ENCODE measurements at regions not wholly inside any gene's neighbourhood (a gene's known extent, or its start where the extent isn't known, plus 50 kb on each side); places are given as distances from the start of the nearest gene placed in this dataset.

DNA sequence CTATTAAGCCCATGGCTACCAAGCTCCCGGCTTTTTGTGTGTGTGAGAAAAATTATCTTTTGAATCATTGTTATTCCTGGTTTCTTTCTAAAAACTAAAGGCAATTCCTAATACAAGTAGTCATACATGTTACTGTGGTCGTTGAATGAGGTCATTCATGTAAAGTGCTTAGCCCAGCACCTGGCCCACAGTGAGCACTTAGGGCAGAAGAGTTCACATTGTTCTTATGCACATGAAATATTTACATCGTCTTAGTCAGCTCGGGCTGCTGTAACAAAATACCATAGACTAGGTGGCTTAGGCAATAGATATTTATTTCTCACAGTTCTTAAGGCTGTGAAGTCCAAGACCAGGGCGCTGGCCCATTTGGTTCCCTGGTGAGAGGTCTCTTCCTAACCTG lies 216.1 kb downstream of the SHQ1 start:
- Histone ChIP-seq H2AFZ (ENCODE audit: low read depth, low read length) (no peak overlapping the region), H3K4me1 (ENCODE audit: control insufficient read depth, extremely low read depth, insufficient read depth, low read length) (no peaks in the 10 kb centered on the region), H3K79me2 (ENCODE audit: control insufficient read depth, insufficient read depth, low read length) (no peaks in the 10 kb centered on the region), H3K4me2 (ENCODE audit: insufficient read depth, low read length) (no peak overlapping the region), H3K9me3 (replicated peaks; ENCODE audit: control insufficient read depth, insufficient read depth, low read length) (no peaks in the 10 kb centered on the region), H3K9ac (replicated peaks; ENCODE audit: extremely low read depth, insufficient read depth, low read length) (no peak overlapping the region), H4K20me1 (replicated peaks; ENCODE audit: control insufficient read depth, extremely low read depth, insufficient read depth, low read length) (no peaks in the 10 kb centered on the region), H3K9me1 (replicated peaks; ENCODE audit: control insufficient read depth, extremely low read depth, insufficient read depth, low read length) (no peaks in the 10 kb centered on the region), H3K27me3 (ENCODE audit: control insufficient read depth in 2 of 2, insufficient read depth in 2 of 2, low read length in 2 of 2) (no peaks in the 10 kb centered on the region), H3K36me3 (ENCODE audit: control insufficient read depth in 2 of 2, extremely low read depth in 1 of 2, insufficient read depth in 2 of 2, low read length in 2 of 2) (no peaks in the 10 kb centered on the region), H3K4me3 (replicated peaks in 1 of 3; ENCODE audit: insufficient read depth in 1 of 3, low read depth in 1 of 3, low read length in 3 of 3) (no peak overlapping the region), H3K27ac (ENCODE audit: insufficient read depth, low read depth, low read length) (no peak overlapping the region)
- intact Hi-C loops (cut with micrococcal nuclease) = no loop called here
- FAIRE-seq (no peak), DNase-seq (ENCODE audit: low read depth, low spot score) (no peak)
- BruUV-seq (replicated peaks) = no TSS peak
- dilution Hi-C loops (cut with MboI; ENCODE audit: extremely low pct_ligation_motif_present, low sequenced_read_pairs) = no loop called here
- ChIA-PET POLR2A (no interaction called here), CTCF (no interaction called here)
- TF ChIP-seq, protein P1, sequence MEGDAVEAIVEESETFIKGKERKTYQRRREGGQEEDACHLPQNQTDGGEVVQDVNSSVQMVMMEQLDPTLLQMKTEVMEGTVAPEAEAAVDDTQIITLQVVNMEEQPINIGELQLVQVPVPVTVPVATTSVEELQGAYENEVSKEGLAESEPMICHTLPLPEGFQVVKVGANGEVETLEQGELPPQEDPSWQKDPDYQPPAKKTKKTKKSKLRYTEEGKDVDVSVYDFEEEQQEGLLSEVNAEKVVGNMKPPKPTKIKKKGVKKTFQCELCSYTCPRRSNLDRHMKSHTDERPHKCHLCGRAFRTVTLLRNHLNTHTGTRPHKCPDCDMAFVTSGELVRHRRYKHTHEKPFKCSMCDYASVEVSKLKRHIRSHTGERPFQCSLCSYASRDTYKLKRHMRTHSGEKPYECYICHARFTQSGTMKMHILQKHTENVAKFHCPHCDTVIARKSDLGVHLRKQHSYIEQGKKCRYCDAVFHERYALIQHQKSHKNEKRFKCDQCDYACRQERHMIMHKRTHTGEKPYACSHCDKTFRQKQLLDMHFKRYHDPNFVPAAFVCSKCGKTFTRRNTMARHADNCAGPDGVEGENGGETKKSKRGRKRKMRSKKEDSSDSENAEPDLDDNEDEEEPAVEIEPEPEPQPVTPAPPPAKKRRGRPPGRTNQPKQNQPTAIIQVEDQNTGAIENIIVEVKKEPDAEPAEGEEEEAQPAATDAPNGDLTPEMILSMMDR (IDR thresholded peaks at IDR 0.05; ENCODE audit: extremely low read depth in 1 of 2, insufficient read depth in 1 of 2, low read depth in 1 of 2, low read length in 2 of 2) = no peak
- no peak for TF ChIP-seq MAX (IDR thresholded peaks at IDR 0.05; ENCODE audit: insufficient read depth, insufficient read length)
- TF ChIP-seq JUN (IDR thresholded peaks at IDR 0.05; ENCODE audit: borderline replicate concordance, insufficient read depth, insufficient read length, low read depth) = no peak
- TF ChIP-seq GATA2 (IDR thresholded peaks at IDR 0.05; ENCODE audit: insufficient read depth, insufficient read length, low read depth, low read length) = no peak
- TF ChIP-seq POLR2AphosphoS5 (IDR thresholded peaks at IDR 0.05; ENCODE audit: insufficient read depth, low read depth, low read length) = no peak
- TF ChIP-seq EZH2 (IDR thresholded peaks at IDR 0.05; ENCODE audit: borderline replicate concordance, low read depth, low read length, severe bottlenecking) = no peak
- TF ChIP-seq MYC (IDR thresholded peaks at IDR 0.05; ENCODE audit: low read depth, low read length) = no peak
- no peak for TF ChIP-seq POLR2A (IDR thresholded peaks at IDR 0.05; ENCODE audit: low read depth, low read length)
- TF ChIP-seq FOS (IDR thresholded peaks at IDR 0.05; ENCODE audit: borderline replicate concordance, insufficient read depth, low read length) = no peak

All from endothelial cell of umbilical vein (primary cell).